CD4-positive, alpha-beta T cell treated with Interleukin-10 for 1 hour (primary cell): ENCODE measurements at regions not wholly inside any gene's neighbourhood (a gene's known extent, or its start where the extent isn't known, plus 50 kb on each side); places are given as distances from the start of the nearest gene placed in this dataset.

ENCODE experiments used
- DNase-seq: peaks from one replicate; pipeline ENCODE4 v3.0.0-alpha.2; 2020

DNA sequence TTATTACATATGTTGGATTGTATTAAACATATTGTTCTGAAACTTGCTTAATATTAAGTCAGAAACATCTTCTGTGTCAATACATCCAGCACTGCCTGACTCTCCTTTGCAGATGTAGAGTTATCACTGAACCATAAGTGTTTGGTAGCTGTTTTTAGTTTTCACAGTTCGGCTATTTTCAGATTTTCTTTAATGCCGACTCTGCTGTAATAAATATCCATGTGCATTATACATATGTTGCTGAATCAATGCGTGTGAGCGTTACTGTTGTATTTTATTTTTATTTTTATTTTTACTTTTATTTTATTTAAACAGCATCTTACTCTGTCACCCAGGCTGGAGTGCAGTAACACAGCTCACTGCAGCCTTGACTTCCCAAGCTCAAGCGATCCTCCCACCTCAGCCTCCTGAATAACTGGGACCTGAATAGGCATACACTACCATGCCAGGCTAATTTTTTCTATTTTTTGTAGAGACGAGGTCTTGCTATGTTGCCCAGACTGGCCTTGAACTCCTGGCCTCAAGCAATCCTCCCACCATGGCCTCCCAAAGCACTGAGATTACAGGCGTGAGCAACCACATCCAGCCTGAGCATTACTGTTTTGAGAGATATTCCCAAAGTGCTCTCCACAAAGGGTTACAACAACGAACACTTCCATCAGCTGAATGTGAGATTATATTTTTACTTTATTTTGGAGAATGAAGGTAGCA, 50.7 kb upstream of the NOCT start:
- DNase-seq = no peak

DNA sequence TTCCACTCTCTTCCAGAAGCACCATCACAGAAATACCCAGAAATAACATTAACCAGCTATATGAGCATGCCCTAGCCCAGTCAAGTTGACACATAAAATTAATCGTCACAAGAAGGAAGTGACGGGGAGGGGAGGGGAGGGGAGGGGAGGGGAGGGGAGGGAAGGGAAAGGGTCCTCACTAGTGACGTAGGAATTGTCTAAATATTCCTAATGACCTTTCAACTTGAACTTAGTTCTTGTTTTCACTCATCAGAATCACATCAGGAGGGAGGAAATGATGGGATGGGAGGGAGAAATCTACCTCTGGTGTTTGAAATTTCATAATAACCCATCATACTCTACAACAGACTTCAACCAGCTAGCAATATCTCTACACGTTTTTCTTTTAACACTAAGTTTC, 52.2 kb upstream of the NOCT start:
- no peak for DNase-seq

DNA sequence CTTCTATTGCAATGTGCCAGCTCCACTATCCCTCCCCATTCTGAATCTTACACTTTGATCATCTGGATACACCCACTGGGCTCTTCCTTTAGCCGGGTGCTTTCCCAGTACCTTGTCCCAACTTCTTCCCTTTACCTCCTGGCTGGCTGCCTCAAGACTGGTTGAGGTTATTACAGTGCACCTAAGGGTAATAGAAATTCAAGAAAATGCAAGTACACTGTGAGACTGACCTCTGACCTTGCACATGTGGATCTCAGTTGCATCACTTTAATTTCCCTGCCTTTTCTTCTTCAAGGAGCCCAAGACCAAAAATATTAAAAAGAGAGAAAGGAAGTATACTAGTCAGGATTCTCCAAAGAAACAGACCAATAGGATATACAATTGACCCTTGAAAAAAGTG, 53.9 kb upstream of the NOCT start:
- no peak for DNase-seq

DNA sequence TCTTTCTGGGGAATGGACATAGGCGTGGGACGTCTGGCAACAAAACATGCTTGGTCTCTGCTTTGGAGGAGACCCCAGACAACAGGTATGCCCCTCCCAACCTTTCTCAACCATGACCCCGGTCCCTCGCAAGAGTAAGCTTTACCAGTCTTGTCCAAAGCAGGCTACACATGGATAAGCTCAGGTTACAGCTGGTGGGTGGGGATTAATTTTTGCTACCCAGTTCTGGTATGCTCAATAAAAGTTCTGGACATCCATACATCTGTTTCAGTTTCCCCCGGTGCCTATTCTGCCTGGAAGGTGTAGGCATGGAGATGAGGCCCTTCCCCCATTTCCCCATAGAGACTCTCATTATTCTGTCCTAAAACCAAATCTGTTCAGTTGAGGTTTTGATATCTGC, 54.5 kb upstream of the NOCT start:
- DNase-seq = no peak

DNA sequence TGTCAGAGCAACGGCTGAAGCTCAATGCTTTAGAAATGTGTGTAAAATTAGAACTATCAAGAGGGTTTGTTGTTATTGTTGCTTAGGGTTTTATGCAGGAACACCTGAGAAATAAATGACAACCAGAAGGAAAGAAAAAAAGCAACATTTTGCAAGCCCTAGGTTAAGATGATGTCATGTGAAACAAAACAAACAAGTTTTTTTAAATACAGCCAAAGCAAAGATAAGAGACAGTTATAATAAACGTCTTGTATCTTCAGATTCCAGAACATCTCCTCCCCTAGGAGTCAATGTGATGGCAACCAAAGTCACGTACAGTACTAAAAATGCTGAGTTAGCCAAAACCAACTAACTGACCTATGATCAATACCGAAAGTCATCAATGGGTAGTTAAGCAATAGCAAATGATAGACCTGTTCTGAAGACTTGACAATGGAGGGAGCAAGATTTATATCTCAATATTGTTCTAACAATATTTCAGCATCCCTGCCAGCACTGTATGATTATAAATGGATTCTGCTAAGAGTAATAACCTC, 55.3 kb upstream of the NOCT start:
- no peak for DNase-seq

DNA sequence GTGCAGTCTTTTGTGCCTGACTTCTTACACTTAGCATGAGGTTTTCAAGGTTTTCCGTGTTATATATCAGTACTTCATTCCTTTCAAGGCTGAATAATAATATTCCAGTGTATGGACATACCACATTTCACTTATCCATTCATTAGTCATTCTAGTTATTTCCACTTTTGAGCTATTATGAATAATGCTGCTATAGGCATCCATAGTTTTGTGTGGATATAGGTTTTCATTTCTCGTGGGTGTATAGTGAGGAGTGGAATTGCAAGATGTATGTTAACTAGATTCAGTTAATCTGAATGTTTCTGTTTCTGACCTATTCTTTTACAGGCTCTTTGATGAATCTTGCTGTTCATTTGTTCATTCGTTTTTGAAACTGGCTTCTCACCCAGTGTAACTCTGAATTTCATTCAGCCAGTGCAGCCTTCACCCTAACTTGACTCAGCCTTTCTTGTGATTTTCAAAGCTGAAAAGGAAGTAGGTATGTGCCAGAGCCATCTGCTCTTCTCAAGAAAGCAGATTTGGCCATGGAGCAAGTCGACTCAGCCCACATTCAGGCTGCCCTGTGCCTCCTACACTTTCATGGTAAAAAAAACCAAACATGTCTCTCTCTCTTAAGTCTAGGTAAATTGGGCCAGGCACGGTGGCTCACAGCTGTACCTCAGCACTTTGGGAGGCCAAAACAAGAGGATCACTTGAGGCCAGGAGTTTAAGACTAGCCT, 56.3 kb upstream of the NOCT start:
- DNase-seq = no peak

DNA sequence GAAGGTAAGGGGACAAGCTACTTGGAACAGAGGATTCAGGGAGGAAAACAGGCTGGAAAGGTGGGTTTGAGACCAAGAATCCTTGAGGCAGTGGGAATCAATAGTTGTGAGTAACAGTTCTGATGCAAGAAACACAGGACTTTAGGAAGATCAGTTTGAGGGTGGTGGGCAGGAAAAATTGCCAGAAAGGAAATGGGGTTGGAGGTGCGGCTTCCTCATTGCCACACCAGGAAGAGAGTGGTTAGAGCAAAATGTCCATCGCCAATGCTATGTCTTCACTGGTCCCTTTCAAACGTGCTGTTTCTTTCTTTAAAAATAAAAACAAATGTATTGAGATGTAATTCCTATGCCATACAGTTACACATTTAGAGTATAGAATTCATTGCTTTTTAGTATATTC, 57.1 kb upstream of the NOCT start:
- DNase-seq = no peak

DNA sequence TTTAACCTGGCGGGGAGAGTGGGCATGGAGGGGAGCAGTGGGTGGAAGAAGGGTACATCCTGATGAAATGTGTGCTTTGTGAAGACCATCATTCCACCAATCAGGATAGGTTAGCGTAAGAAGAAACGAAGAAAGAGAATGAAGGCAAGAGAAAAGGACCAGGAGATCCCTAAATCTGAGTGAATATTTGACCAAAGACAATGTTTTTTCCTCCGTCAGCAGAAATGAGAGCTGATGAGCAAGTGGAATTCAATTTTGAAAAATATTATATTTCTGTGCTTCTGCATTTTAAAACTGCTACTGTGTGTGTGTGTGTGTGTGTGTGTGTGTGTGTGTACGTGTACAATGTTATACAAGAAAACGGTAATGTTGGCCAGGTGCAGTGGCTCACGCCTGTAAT, 58.3 kb upstream of the NOCT start:
- no peak for DNase-seq

DNA sequence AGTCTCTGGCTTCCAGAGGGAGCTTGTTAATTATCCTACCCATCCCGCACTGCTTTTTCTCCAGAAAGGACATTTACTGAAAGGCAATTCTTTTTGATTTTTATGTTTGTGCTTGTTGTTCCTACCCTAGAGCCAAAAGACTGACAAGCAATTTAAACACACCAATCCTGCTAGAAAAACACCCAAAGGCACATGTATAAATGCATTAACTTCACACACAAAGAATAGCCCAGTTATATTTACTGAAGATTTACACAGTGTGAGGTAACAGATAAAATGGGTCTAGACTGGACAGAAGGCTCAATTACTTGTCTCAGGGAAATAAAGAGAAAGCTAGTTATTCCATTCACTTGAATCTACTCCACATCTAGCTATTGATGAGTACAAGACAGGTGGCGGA, 61.2 kb upstream of the NOCT start:
- no peak for DNase-seq

DNA sequence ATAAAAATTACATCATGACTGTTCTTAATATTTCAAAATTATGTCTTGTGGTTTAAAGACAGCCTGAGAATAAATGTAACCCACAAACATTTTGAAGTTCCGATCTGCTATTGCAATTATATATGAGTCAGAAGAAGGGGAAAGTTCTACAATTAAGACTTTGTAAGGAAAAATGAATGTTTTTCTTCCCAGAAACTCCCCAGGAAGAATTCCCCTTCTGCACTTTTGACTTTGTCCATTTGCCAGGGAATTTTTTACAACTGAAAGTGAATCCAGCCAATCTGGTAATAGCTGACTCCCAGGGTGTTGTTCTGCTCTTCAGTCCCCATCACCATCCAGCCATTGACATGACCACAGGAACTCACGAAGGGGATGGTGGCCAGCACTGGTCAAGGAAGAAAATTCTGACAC, 61.6 kb upstream of the NOCT start:
- no peak for DNase-seq

DNA sequence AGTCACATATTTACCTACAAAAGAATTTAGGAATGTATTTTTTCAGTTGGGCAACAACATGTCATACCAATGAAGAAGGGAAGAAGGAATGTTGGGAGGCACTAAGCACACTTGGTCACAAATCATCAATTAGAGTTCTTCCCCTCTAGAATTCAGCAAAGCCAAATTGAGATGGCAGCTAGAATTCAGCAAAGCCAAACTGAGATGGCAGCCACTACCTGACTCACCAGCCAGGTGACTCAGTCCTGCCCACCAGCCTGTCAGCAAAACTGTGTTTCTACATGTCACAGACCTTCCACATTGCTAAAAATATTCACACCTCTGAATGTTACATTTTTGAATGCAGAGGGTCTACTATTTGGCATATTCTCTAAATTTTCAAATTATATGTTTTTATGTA, 63.2 kb upstream of the NOCT start:
- DNase-seq = no peak

DNA sequence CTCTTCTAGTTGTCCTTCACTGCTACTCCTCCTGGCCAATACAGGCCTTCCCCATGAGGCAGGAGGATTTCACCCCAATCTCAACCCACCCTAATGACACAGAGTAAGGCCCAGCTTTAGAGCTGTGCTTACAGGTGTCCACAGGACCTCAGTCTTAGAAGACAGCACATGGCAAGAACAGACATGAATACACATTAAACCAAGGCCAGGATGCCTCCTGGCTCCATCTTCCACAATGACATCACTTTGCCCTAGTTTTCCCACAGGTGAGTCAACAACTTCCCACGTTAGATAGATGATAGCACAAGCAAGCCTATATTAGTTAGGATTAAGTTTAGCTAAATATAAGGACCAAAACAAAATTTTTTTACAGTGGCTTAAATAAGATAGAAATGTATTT, 63.8 kb upstream of the NOCT start:
- DNase-seq = no peak

DNA sequence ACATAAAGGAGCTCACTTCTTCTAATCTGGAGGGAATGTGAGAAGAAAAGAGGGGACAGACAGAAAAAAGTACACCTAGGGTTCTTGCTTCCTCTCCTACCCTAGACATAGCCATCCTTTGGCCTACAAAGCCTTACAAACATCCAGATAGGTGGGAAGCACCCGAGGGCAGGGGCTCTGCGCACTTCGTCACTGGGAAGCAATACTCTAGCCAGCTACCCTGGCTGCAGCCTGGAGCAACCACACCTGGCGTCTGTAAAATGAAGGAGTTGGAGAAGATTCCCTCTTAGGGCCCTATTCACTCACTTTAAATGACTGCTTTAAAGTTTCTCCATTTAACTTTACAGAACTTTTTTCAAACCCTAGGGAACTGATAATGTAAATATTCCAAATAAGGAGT, 65.7 kb upstream of the NOCT start:
- DNase-seq = no peak

DNA sequence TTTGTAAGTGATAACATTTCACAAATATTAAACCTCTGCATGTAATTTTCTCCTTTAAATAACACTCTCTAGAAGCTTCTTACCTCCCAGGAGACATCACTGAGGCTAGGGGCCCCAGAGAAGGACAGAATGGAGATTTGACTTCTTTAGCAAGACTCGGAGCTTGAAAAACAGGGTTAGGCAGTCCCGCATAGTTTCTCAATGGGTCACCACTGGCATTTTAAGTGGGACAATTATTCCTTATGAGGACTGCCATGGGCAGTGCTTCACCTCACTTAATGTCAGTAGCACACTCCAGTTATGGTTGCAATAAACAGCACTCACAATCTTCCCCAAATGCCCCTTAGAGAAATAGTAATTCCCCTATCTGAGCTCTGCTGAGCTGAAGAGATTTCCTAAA, 66.7 kb upstream of the NOCT start:
- no peak for DNase-seq

DNA sequence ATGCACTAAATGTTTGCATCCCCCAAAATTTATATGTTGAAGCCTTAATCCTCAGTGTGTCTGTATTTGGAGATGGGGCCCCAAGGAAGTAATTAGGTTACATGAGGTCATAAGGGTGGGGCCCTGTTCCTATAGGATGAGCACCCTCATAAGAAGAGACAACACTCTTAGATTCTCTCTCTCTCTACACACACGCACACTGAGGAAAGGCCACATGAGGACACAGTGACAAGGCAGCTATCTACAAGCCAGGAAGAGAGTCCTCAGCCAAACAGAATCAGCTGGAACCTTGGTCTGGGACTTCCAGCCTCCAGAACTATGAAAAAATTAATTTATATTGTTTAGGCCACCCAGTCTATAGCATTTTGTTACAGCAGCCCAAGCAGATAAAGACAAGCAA, 69.3 kb upstream of the NOCT start:
- DNase-seq = no peak

DNA sequence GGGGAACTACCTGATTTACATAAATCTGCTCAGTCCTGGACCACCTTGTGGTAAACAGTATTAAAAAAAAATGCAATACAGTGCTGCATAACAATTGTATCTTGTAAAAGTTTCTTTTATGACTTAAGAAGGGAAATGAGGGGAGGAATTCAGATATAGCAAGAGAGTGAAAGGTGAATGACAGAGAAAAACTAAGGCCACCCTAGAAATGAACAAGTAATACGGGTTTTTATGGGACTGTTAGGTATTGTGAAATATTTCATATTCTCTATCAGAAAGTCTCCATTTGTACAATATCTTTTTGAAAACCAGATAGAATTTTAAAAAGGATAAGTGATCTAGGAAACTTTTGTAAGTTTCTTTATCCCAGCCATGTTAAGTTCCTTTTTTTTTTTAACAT, 69.7 kb upstream of the NOCT start:
- DNase-seq = no peak

DNA sequence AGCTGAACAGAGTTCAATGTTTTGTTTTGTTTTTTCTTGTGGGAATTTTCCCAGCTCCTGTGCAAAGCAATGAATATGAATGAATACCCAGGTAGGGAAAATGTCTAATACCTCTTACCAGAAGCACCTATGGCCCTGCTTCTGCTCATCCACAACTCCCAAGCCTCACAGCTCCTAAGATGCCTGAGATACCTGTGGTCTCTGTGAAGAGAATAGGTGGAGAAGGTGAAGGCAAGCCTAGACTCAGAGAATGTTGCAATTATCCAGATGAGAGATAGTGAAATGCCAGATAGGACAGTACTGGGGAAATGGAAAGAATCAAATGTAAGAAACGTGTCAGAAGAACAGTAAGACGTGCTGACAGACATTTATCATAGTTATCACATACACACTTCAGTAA, 70.2 kb upstream of the NOCT start:
- DNase-seq = no peak

DNA sequence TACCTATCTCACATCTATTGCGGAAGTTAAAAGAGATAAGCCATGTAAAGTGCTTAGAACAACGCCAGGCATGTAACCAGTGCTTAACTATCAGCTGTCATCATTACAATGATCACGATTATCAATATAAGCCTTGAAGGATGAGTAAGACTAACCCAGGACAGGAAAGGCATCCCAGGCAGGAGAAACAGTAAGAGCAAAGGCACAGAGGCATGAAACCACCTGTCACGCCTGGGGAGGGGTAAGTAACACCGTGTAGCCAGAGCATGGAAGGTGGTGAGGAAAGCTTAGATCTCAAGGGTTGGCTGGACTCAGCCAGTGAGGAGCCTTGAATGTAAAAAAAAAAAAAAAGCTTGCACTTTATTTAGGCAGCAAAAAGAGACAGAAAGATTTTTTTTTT, 71.7 kb upstream of the NOCT start:
- no peak for DNase-seq

DNA sequence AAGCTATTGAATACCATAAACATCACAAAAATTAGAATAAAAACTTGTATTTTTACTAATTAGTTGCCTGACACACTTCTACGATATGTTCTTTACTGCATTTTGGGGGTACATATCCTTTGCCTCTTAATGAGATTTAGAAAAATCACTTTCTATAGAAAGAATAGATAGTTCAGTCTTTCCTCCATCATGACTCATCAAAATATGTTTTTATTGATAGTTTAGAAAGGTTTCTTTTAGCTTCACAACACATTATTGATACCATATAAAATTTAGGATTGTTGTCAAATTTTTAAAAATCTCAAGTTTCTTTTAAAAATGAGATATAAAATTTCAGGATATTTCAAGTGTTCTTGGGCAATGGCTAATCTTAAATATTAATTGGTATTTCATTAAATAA, 74.5 kb upstream of the NOCT start:
- DNase-seq = no peak

DNA sequence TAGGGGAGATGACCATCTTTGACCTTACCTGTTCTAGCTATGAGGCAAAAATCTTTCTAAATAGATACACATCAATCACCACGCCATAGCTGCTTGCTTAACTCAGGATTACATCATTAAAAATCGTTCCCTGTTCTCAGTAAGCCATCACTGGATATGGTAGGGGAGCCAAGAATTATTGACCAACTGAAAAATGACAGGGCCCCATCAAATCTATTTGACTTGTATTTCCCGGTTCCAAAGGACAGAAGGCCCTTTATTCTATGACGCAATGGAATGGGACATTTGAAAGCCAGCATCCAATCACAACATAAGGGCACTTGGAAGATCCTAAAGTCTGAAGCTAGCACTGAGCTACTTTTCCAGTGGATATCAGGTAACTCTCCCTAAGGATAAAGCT, 75.6 kb upstream of the NOCT start:
- no peak for DNase-seq

DNA sequence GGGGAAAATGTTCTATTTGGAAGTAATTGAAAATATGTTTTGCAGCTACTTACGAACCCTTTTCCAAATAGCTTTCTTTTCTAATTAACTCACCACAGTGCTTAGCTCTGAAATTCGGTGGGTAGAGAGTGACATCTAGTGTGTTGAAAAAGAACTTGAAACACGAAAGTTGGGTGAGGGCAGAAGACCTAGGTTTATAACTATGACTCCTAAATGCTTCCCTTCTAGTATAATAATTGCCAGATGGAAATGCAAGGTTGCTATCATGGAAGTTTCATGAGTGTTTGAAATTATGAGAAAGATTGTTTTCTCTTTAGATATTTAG, 77.3 kb upstream of the NOCT start:
- DNase-seq = no peak

DNA sequence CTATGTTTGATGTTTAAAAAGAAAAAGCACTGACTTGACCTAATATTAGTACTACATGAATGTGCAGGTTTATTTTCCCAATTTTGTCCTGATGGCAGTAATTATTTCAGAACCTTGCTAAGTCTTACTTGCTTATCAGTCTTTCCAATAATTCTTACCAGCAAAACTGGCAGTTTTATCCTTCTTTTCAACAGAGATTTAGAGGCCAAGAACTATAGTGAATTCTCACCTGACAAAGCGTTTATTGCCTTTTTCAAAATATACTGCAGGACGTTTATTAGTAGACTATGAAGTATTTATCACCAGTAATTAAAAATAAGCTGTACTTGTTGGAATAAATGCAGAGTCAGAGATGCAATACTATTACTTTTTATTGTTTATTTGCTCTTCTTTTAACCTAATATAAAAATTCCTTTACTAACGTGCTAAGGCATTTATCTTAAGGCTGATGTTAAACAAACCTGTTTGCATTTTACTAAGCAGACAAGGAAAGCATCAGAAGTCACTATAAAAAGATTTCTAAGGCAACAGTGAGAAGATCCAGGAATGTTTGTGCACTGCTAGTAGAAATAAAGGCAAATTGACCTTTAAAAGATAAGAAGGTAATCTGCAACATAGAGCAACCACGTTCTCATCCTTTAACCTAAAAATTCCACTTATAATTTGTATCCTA, 80.3 kb upstream of the NOCT start:
- DNase-seq = no peak

DNA sequence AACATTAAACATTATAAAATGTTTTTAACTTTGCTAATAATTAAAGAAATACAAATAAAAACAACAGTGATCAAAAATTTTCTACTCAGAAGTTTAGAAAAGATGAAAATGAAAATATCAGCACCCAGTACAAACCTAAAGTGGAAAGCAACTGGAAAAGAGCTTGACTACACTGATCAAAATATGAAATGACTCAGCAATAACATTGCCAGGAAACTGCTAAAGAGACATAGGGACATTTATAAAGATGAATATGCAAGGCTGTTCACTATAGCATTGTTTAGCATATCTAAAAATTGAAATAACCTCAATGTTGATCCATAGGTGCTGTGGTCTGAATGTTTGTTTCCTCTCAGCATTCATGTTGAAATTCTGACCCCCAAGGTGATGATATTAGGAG, 88.5 kb upstream of the NOCT start:
- no peak for DNase-seq

DNA sequence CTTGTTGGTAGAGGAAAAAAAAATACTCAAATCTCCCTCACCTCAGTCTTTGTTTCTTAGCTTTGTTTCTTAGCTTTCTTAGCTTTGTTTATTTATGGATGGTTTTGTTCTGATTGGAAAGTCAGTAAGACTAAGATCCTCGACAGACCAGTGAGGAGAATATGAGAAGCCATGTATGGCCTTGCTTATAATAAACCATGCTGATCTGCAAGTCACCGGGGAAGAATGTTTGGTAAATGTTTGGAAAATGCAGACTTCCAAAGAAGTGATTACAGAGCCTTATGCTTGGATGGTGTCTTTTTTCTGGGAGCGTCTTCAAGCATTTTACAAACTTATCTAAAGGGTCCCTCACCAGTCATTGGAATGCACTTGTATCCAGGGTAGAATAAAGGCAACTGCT, 90.1 kb upstream of the NOCT start:
- no peak for DNase-seq
